Body of pancreas (tissue), 4 donors: ENCODE measurements at regions not wholly inside any gene's neighbourhood (a gene's known extent, or its start where the extent isn't known, plus 50 kb on each side); places are given as distances from the start of the nearest gene placed in this dataset.

Experiments
- ATAC-seq: fragments of 150-250 bp; one replicate; pipeline ENCODE4 v1.9.1; 2016
- DNase-seq, 4 donors: peaks; one replicate each; pipeline ENCODE4 v3.0.0-alpha.2; 2019
- H3K27ac ChIP-seq, 4 donors: fragments of 200-600 bp; sonication (generic); 1 replicate in 3 of 4; 2 replicates in 1 of 4; pipeline versions ENCODE4 v1.5.1 to v1.6.1; 2016 to 2019; ENCODE audit warnings: mild to moderate bottlenecking in 1 of 4, mixed read lengths in 1 of 4, moderate library complexity in 1 of 4
- H3K27me3 ChIP-seq, 2 donors: fragments of 200-600 bp; sonication (generic); one replicate each; pipeline ENCODE4 v1.6.0; 2016; ENCODE audit warnings: mild to moderate bottlenecking in 1 of 2
- H3K36me3 ChIP-seq, 2 donors: fragments of 200-600 bp; sonication (generic); replicated peaks in 1 of 2; 2 replicates each; pipeline ENCODE4 v1.5.1; 2016; ENCODE audit warnings: low read depth in 2 of 2; ENCODE audit not compliant: insufficient read depth in 1 of 2
- H3K4me1 ChIP-seq: fragments of 200-600 bp; sonication (generic); one replicate; pipeline ENCODE4 v1.6.0; 2016
- H3K4me3 ChIP-seq, 2 donors: fragments of 200-600 bp; sonication (generic); 1 replicate in 1 of 2; 2 replicates in 1 of 2; pipeline ENCODE4 v1.5.1; 2016 to 2019
- H3K9me3 ChIP-seq, 3 donors: fragments of 200-600 bp; sonication (generic); 1 replicate in 2 of 3; 2 replicates in 1 of 3; pipeline ENCODE4 v1.5.1; 2016
- POLR2A ChIP-seq, 3 donors: fragments of 450-650 bp; IDR thresholded peaks; one replicate each; pipeline ENCODE4 v1.6.1; 2016; ENCODE audit warnings: antibody characterized with exemption in 3 of 3, mild to moderate bottlenecking in 2 of 3
- WGBS, 2 donors: methylation state at CpG; one replicate each; pipeline ENCODE4 v1.1.5; 2017; 5-methylcytosine and 5-hydroxymethylcytosine counted together
- intact Hi-C: fragments of 100-400 bp; cut with DNase I; formaldehyde crosslinking; loops from one replicate; pipeline ENCODE4 v1.15.1; 2023
- TF ChIP-seq, protein P1 (sequence below), 7 experiments: fragments of 450-650 bp in 4 of 7; fragments of 200-600 bp in 3 of 7; sonication (generic) in 3 of 7; IDR thresholded peaks; one replicate each; pipeline ENCODE4 v1.5.1; 2016 to 2019; ENCODE audit warnings: antibody characterized with exemption in 7 of 7

DNA sequence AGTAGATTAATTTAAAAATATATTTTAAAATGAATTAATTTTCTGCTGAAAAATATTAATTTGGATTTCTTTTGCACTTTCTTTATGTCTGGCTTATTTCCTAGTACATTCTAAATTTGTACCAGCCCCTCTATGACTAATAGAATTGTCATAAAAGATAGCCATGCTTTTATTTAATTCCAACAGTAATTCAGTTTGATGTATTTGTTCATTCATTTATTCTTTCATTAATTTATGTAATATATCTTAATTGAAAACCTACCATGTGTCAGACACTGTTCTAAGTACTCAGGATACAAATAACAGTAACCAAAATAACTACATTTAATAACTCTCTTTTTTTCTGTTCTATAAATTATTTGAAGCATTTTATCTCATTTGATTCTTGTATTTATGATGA lies 264.0 kb upstream of the CCDC179 start:
- Histone ChIP-seq H3K4me1 (peaks cover 22% of the 10 kb centered on the region), H3K27ac (no peak overlapping the region), H3K36me3 (no peaks in the 10 kb centered on the region), H3K27me3 (no peaks in the 10 kb centered on the region), H3K4me3 (no peak overlapping the region), H3K9me3 (no peaks in the 10 kb centered on the region)
- DNase-seq (no peak), ATAC-seq (no peak)
- TF ChIP-seq, protein P1, sequence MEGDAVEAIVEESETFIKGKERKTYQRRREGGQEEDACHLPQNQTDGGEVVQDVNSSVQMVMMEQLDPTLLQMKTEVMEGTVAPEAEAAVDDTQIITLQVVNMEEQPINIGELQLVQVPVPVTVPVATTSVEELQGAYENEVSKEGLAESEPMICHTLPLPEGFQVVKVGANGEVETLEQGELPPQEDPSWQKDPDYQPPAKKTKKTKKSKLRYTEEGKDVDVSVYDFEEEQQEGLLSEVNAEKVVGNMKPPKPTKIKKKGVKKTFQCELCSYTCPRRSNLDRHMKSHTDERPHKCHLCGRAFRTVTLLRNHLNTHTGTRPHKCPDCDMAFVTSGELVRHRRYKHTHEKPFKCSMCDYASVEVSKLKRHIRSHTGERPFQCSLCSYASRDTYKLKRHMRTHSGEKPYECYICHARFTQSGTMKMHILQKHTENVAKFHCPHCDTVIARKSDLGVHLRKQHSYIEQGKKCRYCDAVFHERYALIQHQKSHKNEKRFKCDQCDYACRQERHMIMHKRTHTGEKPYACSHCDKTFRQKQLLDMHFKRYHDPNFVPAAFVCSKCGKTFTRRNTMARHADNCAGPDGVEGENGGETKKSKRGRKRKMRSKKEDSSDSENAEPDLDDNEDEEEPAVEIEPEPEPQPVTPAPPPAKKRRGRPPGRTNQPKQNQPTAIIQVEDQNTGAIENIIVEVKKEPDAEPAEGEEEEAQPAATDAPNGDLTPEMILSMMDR (IDR thresholded peaks at IDR 0.05) = no peak
- TF ChIP-seq POLR2A (IDR thresholded peaks at IDR 0.05) = no peak
- intact Hi-C loops = no loop called here

DNA sequence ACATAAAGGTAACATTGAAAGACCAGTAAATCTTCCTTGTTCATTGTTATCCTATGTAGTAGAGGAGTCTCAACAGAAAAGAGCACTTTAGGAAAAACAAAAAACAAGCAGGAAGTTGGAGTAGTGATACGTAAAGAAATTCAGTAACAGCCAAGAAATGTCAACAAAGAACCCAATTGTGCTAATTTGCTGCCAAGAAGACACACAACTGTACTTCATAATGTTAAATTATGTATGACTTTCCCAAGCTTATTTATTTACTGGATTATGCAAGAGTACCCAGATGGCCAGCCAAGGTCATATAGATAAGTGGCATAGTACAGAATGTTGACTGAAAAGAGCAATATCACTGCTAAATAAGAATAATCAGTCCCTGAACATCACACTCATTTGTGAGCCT lies 264.7 kb upstream of the CCDC179 start:
- peak; percentile 74 for ATAC-seq
- H3K27me3 ChIP-seq = no peaks in the 10 kb centered on the region
- peak in 2 of 4 donors; percentile 10 for DNase-seq
- intact Hi-C loops = no loop called here
- H3K4me1 ChIP-seq = peaks cover 22% of the 10 kb centered on the region
- no peak overlapping the region for H3K27ac ChIP-seq
- WGBS, 2 donors = 13 to 21% methylated on average over 1 of the region's 1 CpG
- no peak overlapping the region for H3K4me3 ChIP-seq
- no peaks in the 10 kb centered on the region for H3K36me3 ChIP-seq
- TF ChIP-seq, protein P1 (IDR thresholded peaks at IDR 0.05) = no peak
- TF ChIP-seq POLR2A (IDR thresholded peaks at IDR 0.05) = no peak
- no peaks in the 10 kb centered on the region for H3K9me3 ChIP-seq

DNA sequence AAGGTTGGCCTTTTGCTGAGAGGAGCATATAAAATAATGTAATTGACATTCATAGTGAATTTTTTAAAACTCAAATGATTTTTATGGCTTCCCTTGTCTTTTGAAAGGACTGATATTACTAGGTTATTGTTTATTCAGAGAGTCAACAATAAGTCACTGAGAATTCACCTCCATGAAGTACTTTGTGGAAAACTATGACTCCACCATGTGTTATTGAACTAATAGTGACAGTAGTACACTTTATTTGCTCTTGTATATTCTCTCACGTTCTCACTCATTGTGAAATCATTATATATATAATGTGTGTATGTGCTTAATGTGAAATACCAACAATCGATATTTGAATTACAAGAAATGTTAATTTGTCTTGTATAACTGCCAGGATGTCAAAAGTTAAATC lies 267.4 kb upstream of the CCDC179 start:
- Histone ChIP-seq H3K4me3 (no peak overlapping the region), H3K27me3 (no peaks in the 10 kb centered on the region), H3K9me3 (no peaks in the 10 kb centered on the region), H3K27ac (no peak overlapping the region), H3K4me1 (peaks cover 22% of the 10 kb centered on the region), H3K36me3 (no peaks in the 10 kb centered on the region)
- 16 to 21% methylated on average over 2 of the region's 2 CpGs for WGBS, 2 donors
- ATAC-seq (no peak), DNase-seq (no peak)
- intact Hi-C loops = no loop called here
- TF ChIP-seq, protein P1 (IDR thresholded peaks at IDR 0.05) = no peak
- no peak for TF ChIP-seq POLR2A (IDR thresholded peaks at IDR 0.05)

- WGBS, 2 donors = 89% methylated on average over 3 of the region's 3 CpGs; no CpG with 5 or more reads in 1 of the 2 donors
- DNase-seq (no peak), ATAC-seq (no peak)
- H3K4me3 ChIP-seq = no peak overlapping the region
- no peak overlapping the region for H3K27ac ChIP-seq
- no peaks in the 10 kb centered on the region for H3K36me3 ChIP-seq
- TF ChIP-seq POLR2A (IDR thresholded peaks at IDR 0.05) = no peak
- TF ChIP-seq, protein P1 (IDR thresholded peaks at IDR 0.05) = no peak
- no peaks in the 10 kb centered on the region for H3K27me3 ChIP-seq
- H3K9me3 ChIP-seq = no peaks in the 10 kb centered on the region
- no peaks in the 10 kb centered on the region for H3K4me1 ChIP-seq
- intact Hi-C loops = no loop called here
These were observed 274.4 kb upstream of the CCDC179 start for GRCh38 chr11:23134627-23135026.

- WGBS, 2 donors = 24 to 30% methylated on average over 1 of the region's 1 CpG
These were observed 278.5 kb upstream of the CCDC179 start for GRCh38 chr11:23138761-23139160.

More at GRCh38 chr11:23138761-23139160, 278.5 kb upstream of the CCDC179 start:
- no peaks in the 10 kb centered on the region for H3K9me3 ChIP-seq
- H3K27me3 ChIP-seq = no peaks in the 10 kb centered on the region
- no peaks in the 10 kb centered on the region for H3K36me3 ChIP-seq
- intact Hi-C loops = no loop called here
- no peak overlapping the region for H3K4me3 ChIP-seq
- H3K4me1 ChIP-seq = no peaks in the 10 kb centered on the region
- H3K27ac ChIP-seq = no peak overlapping the region
- no peak for ATAC-seq
- DNase-seq = no peak
- TF ChIP-seq POLR2A (IDR thresholded peaks at IDR 0.05) = no peak
- TF ChIP-seq, protein P1 (IDR thresholded peaks at IDR 0.05) = no peak
